ENCODE measurements at regions not wholly inside any gene's neighbourhood (a gene's known extent, or its start where the extent isn't known, plus 50 kb on each side); places are given as distances from the start of the nearest gene placed in this dataset.

GRCh38 chr18:33854086-33854826 lies 276.2 kb downstream of the ASXL3 start:
- DNase-seq = no peak
- Histone ChIP-seq H3K27me3 (ENCODE audit: insufficient read depth, low read depth, severe bottlenecking) (no peaks in the 10 kb centered on the region), H3K36me3 (no peaks in the 10 kb centered on the region), H3K4me3 (ENCODE audit: low read depth, low read length) (no peak overlapping the region), H3K9me3 (ENCODE audit: severe bottlenecking) (no peaks in the 10 kb centered on the region), H3K27ac (no peak overlapping the region)
- no peak for TF ChIP-seq CTCF (IDR thresholded peaks at IDR 0.05; ENCODE audit: low read depth, low read length)

DNA sequence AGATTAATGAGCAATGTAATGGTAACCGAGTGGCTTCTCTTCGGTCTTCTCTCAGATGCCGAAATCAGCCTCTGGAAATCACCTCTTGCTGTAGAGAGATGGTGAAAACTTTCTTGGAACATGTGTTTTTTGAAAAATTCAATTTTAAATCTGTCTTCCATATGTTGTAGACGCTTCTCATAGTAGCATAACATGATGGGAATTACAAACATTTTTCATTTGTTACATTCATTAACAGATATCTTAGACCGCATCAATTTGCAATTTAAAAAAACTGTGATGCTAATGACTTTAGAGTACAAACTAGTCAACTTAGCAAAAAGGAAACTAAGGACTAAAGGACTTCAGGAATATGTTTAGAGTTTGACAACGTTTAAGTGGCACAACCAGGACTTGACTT lies 275.2 kb downstream of the ASXL3 start:
- Histone ChIP-seq H3K36me3 (no peaks in the 10 kb centered on the region), H3K27ac (no peak overlapping the region), H3K9me3 (ENCODE audit: severe bottlenecking) (no peaks in the 10 kb centered on the region), H3K4me3 (ENCODE audit: low read depth, low read length) (no peak overlapping the region), H3K27me3 (ENCODE audit: insufficient read depth, low read depth, severe bottlenecking) (no peaks in the 10 kb centered on the region)
- DNase-seq = no peak
- no peak for TF ChIP-seq CTCF (IDR thresholded peaks at IDR 0.05; ENCODE audit: low read depth, low read length)

GRCh38 chr18:33851546-33852078 lies 273.6 kb downstream of the ASXL3 start:
- H3K4me3 ChIP-seq (ENCODE audit: low read depth, low read length) = no peak overlapping the region
- H3K9me3 ChIP-seq (ENCODE audit: severe bottlenecking) = no peaks in the 10 kb centered on the region
- DNase-seq = no peak
- no peak for TF ChIP-seq CTCF (IDR thresholded peaks at IDR 0.05; ENCODE audit: low read depth, low read length)
- H3K27ac ChIP-seq = no peak overlapping the region
- H3K36me3 ChIP-seq = no peaks in the 10 kb centered on the region
- H3K27me3 ChIP-seq (ENCODE audit: insufficient read depth, low read depth, severe bottlenecking) = no peaks in the 10 kb centered on the region

DNA sequence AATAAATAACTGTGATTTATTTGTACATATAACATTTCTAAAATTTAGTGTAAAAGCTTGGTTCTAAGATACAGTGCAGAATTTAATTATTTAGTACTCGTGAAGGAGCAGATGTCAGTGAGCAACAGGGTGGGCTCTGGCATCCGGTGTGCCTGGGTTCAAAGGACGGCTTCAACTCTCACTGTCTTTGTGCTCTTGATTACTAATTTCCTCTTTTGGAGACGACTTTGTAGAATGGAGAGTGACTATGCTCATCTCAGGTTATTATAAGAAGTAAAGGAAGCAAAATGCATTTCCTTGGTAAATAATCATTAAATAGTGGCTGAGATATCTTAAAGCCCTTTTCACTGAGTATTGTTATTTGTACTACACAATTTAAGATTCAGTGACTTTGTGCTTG lies 271.7 kb downstream of the ASXL3 start:
- no peaks in the 10 kb centered on the region for H3K9me3 ChIP-seq (ENCODE audit: severe bottlenecking)
- no peak overlapping the region for H3K4me3 ChIP-seq (ENCODE audit: low read depth, low read length)
- no peak overlapping the region for H3K27ac ChIP-seq
- no peak for TF ChIP-seq CTCF (IDR thresholded peaks at IDR 0.05; ENCODE audit: low read depth, low read length)
- no peak for DNase-seq
- no peaks in the 10 kb centered on the region for H3K36me3 ChIP-seq
- no peaks in the 10 kb centered on the region for H3K27me3 ChIP-seq (ENCODE audit: insufficient read depth, low read depth, severe bottlenecking)

GRCh38 chr18:33844232-33844631 lies 266.2 kb downstream of the ASXL3 start:
- H3K27me3 ChIP-seq (ENCODE audit: insufficient read depth, low read depth, severe bottlenecking) = no peaks in the 10 kb centered on the region
- DNase-seq = no peak
- no peak for TF ChIP-seq CTCF (IDR thresholded peaks at IDR 0.05; ENCODE audit: low read depth, low read length)
- no peaks in the 10 kb centered on the region for H3K9me3 ChIP-seq (ENCODE audit: severe bottlenecking)
- no peak overlapping the region for H3K4me3 ChIP-seq (ENCODE audit: low read depth, low read length)
- no peaks in the 10 kb centered on the region for H3K36me3 ChIP-seq
- no peak overlapping the region for H3K27ac ChIP-seq
